ENCODE measurements at regions not wholly inside any gene's neighbourhood (a gene's known extent, or its start where the extent isn't known, plus 50 kb on each side); places are given as distances from the start of the nearest gene placed in this dataset.

GRCh38 chr1:238176441-238176840 lies 285.7 kb upstream of the ZP4 start:
- Histone ChIP-seq H3K9me3 (ENCODE audit: control insufficient read depth in 4 of 4, low read length in 3 of 4) (peaks cover 0 to 3% (median 0%) of the 10 kb centered on the region in 4 donors), H3K4me1 (ENCODE audit: control insufficient read depth in 4 of 4, insufficient read depth in 4 of 4, low read length in 3 of 4) (peaks cover 0 to 2% (median 0%) of the 10 kb centered on the region in 4 donors)

GRCh38 chr1:238171985-238172384 lies 281.3 kb upstream of the ZP4 start:
- DNase-seq (ENCODE audit: low spot score) = no peak
- Histone ChIP-seq H3K4me1 (ENCODE audit: control insufficient read depth in 4 of 4, insufficient read depth in 4 of 4, low read length in 3 of 4) (peaks cover 0 to 2% (median 0%) of the 10 kb centered on the region in 4 donors), H3K27me3 (ENCODE audit: control insufficient read depth in 4 of 4, insufficient read depth in 4 of 4, low read length in 3 of 4) (no peaks in the 10 kb centered on the region), H3K9ac (ENCODE audit: low read depth in 1 of 2, low read length in 2 of 2) (no peak overlapping the region), H3K36me3 (ENCODE audit: control insufficient read depth in 4 of 4, insufficient read depth in 3 of 4, low read depth in 1 of 4, low read length in 3 of 4) (no peaks in the 10 kb centered on the region), H3K9me3 (ENCODE audit: control insufficient read depth in 4 of 4, low read length in 3 of 4) (no peaks in the 10 kb centered on the region), H3K4me3 (ENCODE audit: low read depth in 1 of 3, low read length in 3 of 3) (no peak overlapping the region), H3K27ac (ENCODE audit: low read depth in 1 of 2, low read length in 2 of 2) (no peak overlapping the region)
- 61% methylated on average over 2 of the region's 2 CpGs for WGBS
- TF ChIP-seq MAX (IDR thresholded peaks at IDR 0.05) (no peak), TAF1 (conservative IDR thresholded peaks at IDR 0.05) (no peak), YY1 (IDR thresholded peaks at IDR 0.05) (no peak), FOXA2 (IDR thresholded peaks at IDR 0.05) (no peak), FOXA1 (IDR thresholded peaks at IDR 0.05) (no peak), EGR1 (IDR thresholded peaks at IDR 0.05; ENCODE audit: low read depth in 2 of 2) (no peak), REST (IDR thresholded peaks at IDR 0.05) (no peak), RXRA (IDR thresholded peaks at IDR 0.05) (no peak), HNF4A (conservative IDR thresholded peaks at IDR 0.05) (no peak), GABPA (IDR thresholded peaks at IDR 0.05 in 1 of 2, conservative IDR thresholded peaks at IDR 0.05 in 1 of 2) (no peak), ZBTB33 (IDR thresholded peaks at IDR 0.05) (no peak)

More at GRCh38 chr1:238176441-238176840, 285.7 kb upstream of the ZP4 start:
- no peaks in the 10 kb centered on the region for H3K27me3 ChIP-seq (ENCODE audit: control insufficient read depth in 4 of 4, insufficient read depth in 4 of 4, low read length in 3 of 4)
- no peaks in the 10 kb centered on the region for H3K36me3 ChIP-seq (ENCODE audit: control insufficient read depth in 4 of 4, insufficient read depth in 3 of 4, low read depth in 1 of 4, low read length in 3 of 4)
- no peak overlapping the region for H3K9ac ChIP-seq (ENCODE audit: low read depth in 1 of 2, low read length in 2 of 2)
- TF ChIP-seq EGR1 (IDR thresholded peaks at IDR 0.05; ENCODE audit: low read depth in 2 of 2) (no peak), GABPA (IDR thresholded peaks at IDR 0.05 in 1 of 2, conservative IDR thresholded peaks at IDR 0.05 in 1 of 2) (no peak)
- no peak overlapping the region for H3K27ac ChIP-seq (ENCODE audit: low read depth in 1 of 2, low read length in 2 of 2)
- DNase-seq (ENCODE audit: low spot score) = no peak
- 88% methylated on average over 2 of the region's 2 CpGs for WGBS
- no peak overlapping the region for H3K4me3 ChIP-seq (ENCODE audit: low read depth in 1 of 3, low read length in 3 of 3)

- Histone ChIP-seq H3K4me3 (ENCODE audit: low read depth in 1 of 3, low read length in 3 of 3) (no peak overlapping the region), H3K27me3 (ENCODE audit: control insufficient read depth in 4 of 4, insufficient read depth in 4 of 4, low read length in 3 of 4) (no peaks in the 10 kb centered on the region), H3K9me3 (ENCODE audit: control insufficient read depth in 4 of 4, low read length in 3 of 4) (peaks cover 1 to 8% (median 2%) of the 10 kb centered on the region in 4 donors), H3K27ac (ENCODE audit: low read depth in 1 of 2, low read length in 2 of 2) (no peak overlapping the region), H3K9ac (ENCODE audit: low read depth in 1 of 2, low read length in 2 of 2) (no peak overlapping the region), H3K36me3 (ENCODE audit: control insufficient read depth in 4 of 4, insufficient read depth in 3 of 4, low read depth in 1 of 4, low read length in 3 of 4) (no peaks in the 10 kb centered on the region), H3K4me1 (ENCODE audit: control insufficient read depth in 4 of 4, insufficient read depth in 4 of 4, low read length in 3 of 4) (no peaks in the 10 kb centered on the region)
- no peak for DNase-seq (ENCODE audit: low spot score)
- no peak for TF ChIP-seq SP1 (IDR thresholded peaks at IDR 0.05)
- no peak for TF ChIP-seq ATF3 (IDR thresholded peaks at IDR 0.05)
- TF ChIP-seq TAF1 (conservative IDR thresholded peaks at IDR 0.05) = no peak
These were observed 271.2 kb upstream of the ZP4 start for GRCh38 chr1:238161955-238162354.
